GM18508 (cell line): ENCODE measurements at regions not wholly inside any gene's neighbourhood (a gene's known extent, or its start where the extent isn't known, plus 50 kb on each side); places are given as distances from the start of the nearest gene placed in this dataset.
"Not testable (repeated sequence)": the region's sequence is repeated elsewhere in the genome, so short reads cannot be mapped to it uniquely, and the experiment has no call there.

Experiments used
- ATAC-seq: cut with Tn5 transposase; IDR thresholded peaks from one replicate; pipeline ENCODE4 v1.9.1; 2021; ENCODE audit warnings: moderate number of reproducible peaks; ENCODE audit not compliant: insufficient read depth, unreplicated experiment

DNA sequence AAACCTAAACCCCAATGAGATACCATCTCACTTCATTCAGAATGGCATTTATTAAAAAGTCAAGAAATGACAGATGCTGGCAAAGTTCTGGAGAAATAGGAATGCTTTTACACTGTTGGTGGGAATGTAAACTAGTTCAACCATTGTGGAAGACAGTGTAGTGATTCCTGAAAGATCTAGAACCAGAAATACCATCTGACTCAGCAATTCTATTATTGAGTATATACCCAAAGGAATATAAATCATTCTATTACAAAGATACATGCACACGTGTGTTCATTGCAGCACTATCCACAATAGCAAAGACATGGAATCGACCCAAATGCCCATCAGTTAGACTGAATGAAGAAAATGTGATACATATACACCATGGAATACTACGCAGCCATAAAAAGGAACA, 109.6 kb upstream of the PRKG2 start:
- ATAC-seq, result not testable (repeated sequence)

DNA sequence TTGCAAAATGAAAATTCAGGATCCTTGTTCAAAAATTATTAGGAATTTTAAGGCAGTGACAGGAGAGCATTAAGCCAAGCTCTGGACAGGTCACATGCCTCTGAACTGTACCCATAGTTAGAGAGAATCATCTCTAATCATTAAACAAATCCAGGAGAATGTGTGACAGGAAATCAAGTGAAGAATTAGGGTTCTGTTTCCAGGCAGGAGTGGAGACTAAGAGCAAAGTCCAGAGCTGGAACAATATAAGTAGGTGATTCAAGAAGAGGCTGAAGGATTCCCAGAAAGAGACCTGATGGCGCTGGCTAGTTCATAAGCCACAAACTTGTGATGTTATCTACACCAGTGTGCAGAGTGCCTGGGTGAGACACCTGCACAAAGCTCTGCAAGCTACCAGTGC, 104.6 kb upstream of the PRKG2 start:
- no peak for ATAC-seq

- no peak for ATAC-seq
Measured at GRCh38 chr4:81314897-81315470, 100.0 kb upstream of the PRKG2 start.

GRCh38 chr4:81314196-81314896, 99.3 kb upstream of the PRKG2 start:
- ATAC-seq, result no peak

- no peak for ATAC-seq
Measured at GRCh38 chr4:81307991-81308390, 93.0 kb upstream of the PRKG2 start.

DNA sequence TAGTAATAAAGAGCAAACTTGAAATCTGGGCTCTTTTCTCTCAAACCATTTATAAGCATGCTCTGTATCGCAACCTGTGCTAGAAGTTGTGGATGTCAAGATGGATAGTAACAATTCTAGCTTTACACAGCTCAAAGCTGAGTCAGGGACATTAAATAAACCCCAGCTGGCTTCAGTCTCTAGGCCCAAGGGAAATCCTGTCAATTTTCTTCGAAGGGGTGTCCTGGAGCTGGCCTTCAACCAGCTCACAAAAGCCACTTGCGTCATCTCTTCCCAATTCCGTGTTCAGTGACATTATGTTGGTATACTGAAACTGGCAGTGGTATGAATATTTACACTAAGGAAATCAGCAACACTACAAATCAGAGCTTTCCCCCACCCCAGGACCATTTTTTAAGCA, 89.8 kb upstream of the PRKG2 start:
- ATAC-seq, result no peak

GRCh38 chr4:81300352-81300751, 85.3 kb upstream of the PRKG2 start:
- not testable (repeated sequence) for ATAC-seq

DNA sequence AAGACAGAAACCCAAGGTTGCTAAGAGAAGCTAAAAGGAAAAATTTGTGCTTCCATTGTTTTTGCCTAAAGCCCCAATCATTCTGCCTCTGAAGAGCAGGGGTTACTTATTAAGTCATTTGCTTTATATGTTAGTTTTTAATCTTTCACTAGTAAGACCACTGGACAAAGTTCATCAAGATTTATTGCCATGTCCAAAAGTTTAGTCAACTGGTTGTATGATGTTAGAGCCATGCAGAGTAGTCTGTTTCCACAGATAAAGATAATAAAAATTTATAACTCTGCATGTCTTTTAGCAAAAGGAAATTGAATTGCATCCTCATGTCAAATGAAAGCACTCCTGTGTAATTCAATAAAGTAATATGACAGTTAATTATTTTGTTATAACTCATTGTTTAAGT, 75.8 kb upstream of the PRKG2 start:
- no peak for ATAC-seq

- ATAC-seq, result no peak
Measured at GRCh38 chr4:81287101-81287500, 72.1 kb upstream of the PRKG2 start.

- ATAC-seq, result no peak
Measured at GRCh38 chr4:81282131-81282530, 67.1 kb upstream of the PRKG2 start.

DNA sequence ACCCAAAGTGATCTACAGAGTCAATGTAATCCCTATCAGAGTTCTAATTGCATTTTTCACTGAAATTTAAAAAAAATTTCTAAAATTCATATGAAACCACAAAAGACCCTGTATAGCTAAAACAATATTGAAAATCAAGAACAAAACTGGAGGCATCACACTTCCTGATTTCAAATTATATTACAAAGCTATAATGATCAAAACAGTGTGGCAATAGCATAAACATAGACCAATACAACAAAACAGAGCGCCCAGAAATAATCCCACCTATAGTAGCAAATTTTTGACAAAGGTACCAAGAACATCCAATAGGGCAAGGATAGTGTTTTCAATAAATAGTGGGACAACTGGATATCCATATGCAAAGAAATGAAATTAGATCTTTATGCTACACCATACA, 59.4 kb upstream of the PRKG2 start:
- ATAC-seq, result no peak

DNA sequence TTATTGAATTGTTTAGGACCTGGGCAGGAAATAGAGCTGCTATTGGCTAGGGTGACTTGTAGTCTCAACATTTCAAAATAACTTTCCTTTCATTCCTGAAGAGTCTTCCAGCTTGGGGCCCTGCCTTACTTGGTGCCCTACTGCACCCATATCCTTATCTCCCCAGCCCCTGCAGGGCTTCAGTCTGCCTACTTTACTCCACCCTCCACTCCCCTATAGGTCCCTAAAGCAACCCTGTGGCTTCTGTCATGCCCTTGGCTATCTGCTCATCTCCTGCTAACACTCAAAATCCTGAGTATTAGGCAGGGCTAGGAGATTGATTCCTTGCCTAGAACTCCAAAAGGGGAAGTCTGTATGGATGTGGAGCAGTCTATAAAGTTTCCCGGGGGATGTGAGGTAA, 57.6 kb upstream of the PRKG2 start:
- no peak for ATAC-seq
